Ishikawa (cell line): ENCODE measurements at regions not wholly inside any gene's neighbourhood (a gene's known extent, or its start where the extent isn't known, plus 50 kb on each side); places are given as distances from the start of the nearest gene placed in this dataset.

ENCODE experiments used
- CEBPB ChIP-seq: IDR thresholded peaks from 2 replicates; pipeline ENCODE4 v1.6.1; 2012
- CREB1 ChIP-seq: IDR thresholded peaks from 2 replicates; pipeline ENCODE4 v1.6.1; 2012; ENCODE audit warnings: low read depth
- EGR1 ChIP-seq: IDR thresholded peaks from 2 replicates; pipeline ENCODE4 v1.6.1; 2012
- EP300 ChIP-seq: IDR thresholded peaks from 2 replicates; pipeline ENCODE4 v1.6.1; 2012; ENCODE audit warnings: borderline replicate concordance
- FOXM1 ChIP-seq: IDR thresholded peaks from 2 replicates; pipeline ENCODE4 v1.6.1; 2012; ENCODE audit warnings: low read depth, borderline replicate concordance
- MAX ChIP-seq: IDR thresholded peaks from 2 replicates; pipeline ENCODE4 v1.6.1; 2012
- NFIC ChIP-seq: IDR thresholded peaks from 2 replicates; pipeline ENCODE4 v1.6.1; 2012
- RAD21 ChIP-seq: IDR thresholded peaks from 2 replicates; pipeline ENCODE4 v1.6.1; 2012; ENCODE audit warnings: low read depth
- REST ChIP-seq: IDR thresholded peaks from 2 replicates; pipeline ENCODE4 v1.6.1; 2012; ENCODE audit warnings: low read depth, mild to moderate bottlenecking
- TAF1 ChIP-seq: IDR thresholded peaks from 2 replicates; pipeline ENCODE4 v1.6.1; 2012; ENCODE audit warnings: low read depth, mild to moderate bottlenecking
- TCF12 ChIP-seq: IDR thresholded peaks from 2 replicates; pipeline ENCODE4 v1.6.1; 2012; ENCODE audit warnings: low read depth
- TEAD4 ChIP-seq: IDR thresholded peaks from 2 replicates; pipeline ENCODE4 v1.6.1; 2012
- YY1 ChIP-seq: IDR thresholded peaks from 2 replicates; pipeline ENCODE4 v1.6.1; 2012; ENCODE audit warnings: low read depth
- ZBTB7A ChIP-seq: IDR thresholded peaks from 2 replicates; pipeline ENCODE4 v1.6.1; 2012; ENCODE audit warnings: low read depth
- TF ChIP-seq, protein P1 (sequence below): IDR thresholded peaks from 2 replicates; pipeline ENCODE4 v1.6.1; 2012

DNA sequence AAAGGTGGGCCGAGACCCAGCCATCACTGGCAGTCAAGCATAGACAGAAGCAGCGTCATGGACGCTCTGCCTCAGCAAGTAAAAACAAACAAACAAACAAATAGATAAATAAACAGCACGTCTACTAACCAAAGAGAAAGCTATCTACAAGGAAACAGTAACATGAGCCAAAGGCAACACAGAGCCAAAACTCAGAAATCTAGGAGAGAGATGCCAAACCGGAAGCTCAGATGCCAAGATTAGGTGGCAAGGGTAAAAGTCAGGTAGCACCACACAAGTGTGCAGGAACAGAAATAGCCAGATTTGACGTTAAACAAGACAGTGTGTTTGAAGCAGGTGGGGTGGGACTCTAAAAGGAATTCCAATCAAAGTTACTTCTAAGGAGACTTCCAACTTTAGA lies 448.3 kb upstream of the NFIA start:
- TF ChIP-seq CEBPB (no peak), TCF12 (no peak), NFIC (no peak), TEAD4 (no peak), EP300 (no peak), TAF1 (no peak), RAD21 (no peak), YY1 (no peak), ZBTB7A (no peak), CREB1 (no peak), MAX (no peak), REST (no peak), FOXM1 (no peak), EGR1 (no peak)
- TF ChIP-seq, protein P1, sequence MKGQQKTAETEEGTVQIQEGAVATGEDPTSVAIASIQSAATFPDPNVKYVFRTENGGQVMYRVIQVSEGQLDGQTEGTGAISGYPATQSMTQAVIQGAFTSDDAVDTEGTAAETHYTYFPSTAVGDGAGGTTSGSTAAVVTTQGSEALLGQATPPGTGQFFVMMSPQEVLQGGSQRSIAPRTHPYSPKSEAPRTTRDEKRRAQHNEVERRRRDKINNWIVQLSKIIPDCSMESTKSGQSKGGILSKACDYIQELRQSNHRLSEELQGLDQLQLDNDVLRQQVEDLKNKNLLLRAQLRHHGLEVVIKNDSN, result no peak

DNA sequence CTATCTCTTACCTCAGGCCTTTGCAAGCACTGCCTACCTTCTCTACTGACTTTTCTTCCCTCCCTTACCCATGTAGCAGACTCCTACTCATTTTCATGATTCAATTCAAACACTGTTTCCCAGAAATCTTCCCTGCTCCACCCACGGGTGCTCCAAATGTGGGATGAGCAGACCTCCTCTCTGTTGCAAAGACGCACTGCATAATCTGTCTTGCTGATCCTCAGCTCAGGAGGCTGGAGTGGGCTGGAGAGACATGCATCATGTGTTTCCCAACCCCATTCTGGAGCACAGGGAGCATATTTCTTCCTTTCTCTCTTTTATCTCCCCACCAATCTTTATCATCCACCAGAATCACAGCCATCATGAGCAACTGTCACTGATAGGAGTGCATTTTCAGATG lies 459.9 kb upstream of the NFIA start:
- TF ChIP-seq NFIC, result no peak
- TF ChIP-seq YY1, result no peak
- TF ChIP-seq, protein P1, result no peak
- TF ChIP-seq TCF12, result no peak
- no peak for TF ChIP-seq RAD21
- TF ChIP-seq CEBPB, result no peak
- no peak for TF ChIP-seq TAF1
- TF ChIP-seq ZBTB7A, result no peak
- no peak for TF ChIP-seq MAX
- TF ChIP-seq EP300, result no peak
- no peak for TF ChIP-seq CREB1
- TF ChIP-seq REST, result no peak
- TF ChIP-seq EGR1, result no peak
- no peak for TF ChIP-seq TEAD4
- no peak for TF ChIP-seq FOXM1

DNA sequence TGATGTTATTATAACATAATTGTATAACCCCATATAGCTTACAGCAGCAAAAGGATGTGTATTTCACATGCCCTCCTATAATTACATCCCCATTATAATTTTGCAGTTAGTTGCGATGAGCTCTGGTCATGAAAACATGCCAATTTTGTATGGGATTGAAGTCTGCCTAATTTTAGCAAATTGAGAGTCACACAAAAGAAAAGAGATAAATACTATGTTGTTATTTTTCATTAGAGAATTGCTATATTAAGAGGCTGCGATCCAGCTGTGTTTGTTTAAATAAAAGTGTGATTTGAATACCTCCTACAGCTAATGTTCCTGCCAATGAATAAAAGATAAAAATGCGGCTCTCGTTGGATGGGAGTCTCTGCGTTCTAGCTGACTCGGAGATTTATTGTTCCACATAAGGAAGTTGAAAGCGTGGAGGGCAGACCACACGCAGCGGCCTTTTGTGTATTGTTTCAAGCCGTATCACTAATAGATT lies 461.0 kb upstream of the NFIA start:
- TF ChIP-seq YY1, result no peak
- TF ChIP-seq TCF12, result no peak
- no peak for TF ChIP-seq TEAD4
- no peak for TF ChIP-seq TAF1
- TF ChIP-seq CREB1, result no peak
- no peak for TF ChIP-seq REST
- no peak for TF ChIP-seq NFIC
- no peak for TF ChIP-seq EGR1
- TF ChIP-seq ZBTB7A, result no peak
- TF ChIP-seq CEBPB, result no peak
- TF ChIP-seq EP300, result no peak
- TF ChIP-seq FOXM1, result no peak
- no peak for TF ChIP-seq RAD21
- TF ChIP-seq MAX, result no peak
- TF ChIP-seq, protein P1, result no peak

DNA sequence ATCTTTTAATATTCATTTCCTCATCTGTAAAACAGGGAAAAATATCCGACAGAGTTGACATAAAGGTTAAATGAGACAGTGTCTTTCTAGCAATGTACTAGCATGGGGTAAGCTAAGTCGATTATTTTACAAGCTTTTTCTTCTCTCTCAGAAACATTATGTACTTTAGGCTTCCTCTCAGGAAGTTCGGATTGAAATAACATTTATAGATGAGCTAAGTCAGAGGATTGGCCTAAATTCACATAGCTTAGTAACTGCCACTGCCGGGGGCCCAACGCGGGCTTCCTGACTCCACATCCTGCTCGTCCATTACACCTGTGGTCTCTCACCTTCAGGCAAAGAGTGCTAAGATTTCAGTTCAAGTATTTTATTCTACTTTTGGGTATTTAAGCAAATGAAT lies 462.3 kb upstream of the NFIA start:
- TF ChIP-seq TAF1 (no peak), MAX (no peak), TEAD4 (no peak)
